HL-60/S4 treated with retinoic acid at 250 ng/mL for 4 days and 3 days (cell line): ENCODE measurements at regions not wholly inside any gene's neighbourhood (a gene's known extent, or its start where the extent isn't known, plus 50 kb on each side); places are given as distances from the start of the nearest gene placed in this dataset.
"Not testable (repeated sequence)": the region's sequence is repeated elsewhere in the genome, so short reads cannot be mapped to it uniquely, and the experiment has no call there.

ENCODE experiments used
- in situ Hi-C: fragments of 300-500 bp; cut with MboI; formaldehyde crosslinking; loops from 2 replicates; pipeline ENCODE4 v1.7.0; 2022; ENCODE audit warnings: low sequenced_read_pairs

GRCh38 chr11:80745416-80745815, 1304.6 kb upstream of the TENM4 start:
- in situ Hi-C loops = no loop called here

GRCh38 chr11:80733790-80734189, 1293.0 kb upstream of the TENM4 start:
- in situ Hi-C loops = no loop called here

- in situ Hi-C loops = no loop called here
These were observed 1292.5 kb upstream of the TENM4 start for GRCh38 chr11:80733361-80733760.

- in situ Hi-C loops = no loop called here
These were observed 1286.5 kb upstream of the TENM4 start for GRCh38 chr11:80727315-80727714.

- in situ Hi-C loops = no loop called here
These were observed 1285.4 kb upstream of the TENM4 start for GRCh38 chr11:80726236-80726635.

GRCh38 chr11:80724366-80724765, 1283.5 kb upstream of the TENM4 start:
- in situ Hi-C loops = no loop called here

GRCh38 chr11:80722629-80723028, 1281.8 kb upstream of the TENM4 start:
- in situ Hi-C loops = no loop called here

- in situ Hi-C loops = no loop called here
These were observed 1279.5 kb upstream of the TENM4 start for GRCh38 chr11:80720295-80720694.

- in situ Hi-C loops = no loop called here
These were observed 1278.4 kb upstream of the TENM4 start for GRCh38 chr11:80719292-80719646.

GRCh38 chr11:80718611-80719291, 1277.9 kb upstream of the TENM4 start:
- in situ Hi-C loops = no loop called here

GRCh38 chr11:80702264-80702663, 1261.4 kb upstream of the TENM4 start:
- in situ Hi-C loops = no loop called here

- in situ Hi-C loops = no loop called here
These were observed 1259.6 kb upstream of the TENM4 start for GRCh38 chr11:80700386-80700785.

GRCh38 chr11:80699406-80700177, 1258.8 kb upstream of the TENM4 start:
- in situ Hi-C loops = not testable (repeated sequence)

- in situ Hi-C loops = no loop called here
These were observed 1257.8 kb upstream of the TENM4 start for GRCh38 chr11:80698637-80699036.

GRCh38 chr11:80694385-80694784, 1253.6 kb upstream of the TENM4 start:
- in situ Hi-C loops = no loop called here

- in situ Hi-C loops = no loop called here
These were observed 1247.1 kb upstream of the TENM4 start for GRCh38 chr11:80687941-80688340.

GRCh38 chr11:80686889-80687288, 1246.1 kb upstream of the TENM4 start:
- in situ Hi-C loops = no loop called here

- in situ Hi-C loops = no loop called here
These were observed 1232.7 kb upstream of the TENM4 start for GRCh38 chr11:80673566-80673965.

- in situ Hi-C loops = no loop called here
These were observed 1228.8 kb upstream of the TENM4 start for GRCh38 chr11:80669620-80670019.

GRCh38 chr11:80668039-80668438, 1227.2 kb upstream of the TENM4 start:
- in situ Hi-C loops = no loop called here

GRCh38 chr11:80655834-80656233, 1215.0 kb upstream of the TENM4 start:
- in situ Hi-C loops = no loop called here

GRCh38 chr11:80650966-80651365, 1210.1 kb upstream of the TENM4 start:
- in situ Hi-C loops = no loop called here

GRCh38 chr11:80649186-80649585, 1208.4 kb upstream of the TENM4 start:
- in situ Hi-C loops = no loop called here
